ENCODE measurements at regions not wholly inside any gene's neighbourhood (a gene's known extent, or its start where the extent isn't known, plus 50 kb on each side); places are given as distances from the start of the nearest gene placed in this dataset.

- TF ChIP-seq POLR2A (IDR thresholded peaks at IDR 0.05; ENCODE audit: low read depth, low read length), result no peak
- TF ChIP-seq POLR2AphosphoS5 (IDR thresholded peaks at IDR 0.05; ENCODE audit: low read depth, low read length), result no peak
- TF ChIP-seq TAF1 (IDR thresholded peaks at IDR 0.05; ENCODE audit: low read depth, low read length), result no peak
- no peak for TF ChIP-seq PAX5 (IDR thresholded peaks at IDR 0.05; ENCODE audit: insufficient read depth, low read length, severe bottlenecking)
- no peak for TF ChIP-seq POU2F2 (IDR thresholded peaks at IDR 0.05; ENCODE audit: low read depth, low read length)
- no peak for TF ChIP-seq SPI1 (IDR thresholded peaks at IDR 0.05; ENCODE audit: low read depth, low read length)
Measured at GRCh38 chr1:104468282-104468681, 718.6 kb downstream of the AMY1C start.
